Retinal pigment epithelial cell (primary cell): ENCODE measurements at regions not wholly inside any gene's neighbourhood (a gene's known extent, or its start where the extent isn't known, plus 50 kb on each side); places are given as distances from the start of the nearest gene placed in this dataset.

Experiments used
- DNase-seq: peaks from one replicate; pipeline ENCODE4 v3.0.0-alpha.2; 2010; ENCODE audit warnings: low read depth
- H3K4me3 ChIP-seq: 2 replicates; pipeline ENCODE4 v1.5.1; 2011; ENCODE audit warnings: mild to moderate bottlenecking, low read length, control low read depth, moderate library complexity
- CTCF ChIP-seq: conservative IDR thresholded peaks from 2 replicates; pipeline ENCODE4 v1.5.1; 2011; ENCODE audit warnings: low read depth, low read length, control low read depth, inconsistent platforms

GRCh38 chr1:217336724-217337123 lies 294.2 kb downstream of the GPATCH2 start:
- DNase-seq, result no peak
- H3K4me3 ChIP-seq, result no peak overlapping the region
- TF ChIP-seq CTCF, result no peak

GRCh38 chr1:217333939-217334338 lies 297.0 kb downstream of the GPATCH2 start:
- peak; percentile 87 for TF ChIP-seq CTCF
- no peak for DNase-seq
- no peak overlapping the region for H3K4me3 ChIP-seq

- no peak for DNase-seq
- no peak overlapping the region for H3K4me3 ChIP-seq
- no peak for TF ChIP-seq CTCF
These were observed 298.3 kb downstream of the GPATCH2 start for GRCh38 chr1:217332431-217333065.

- no peak overlapping the region for H3K4me3 ChIP-seq
- no peak for DNase-seq
- no peak for TF ChIP-seq CTCF
These were observed 299.2 kb downstream of the GPATCH2 start for GRCh38 chr1:217331698-217332097.

GRCh38 chr1:217327901-217328300 lies 303.0 kb downstream of the GPATCH2 start:
- no peak for DNase-seq
- H3K4me3 ChIP-seq, result no peak overlapping the region
- no peak for TF ChIP-seq CTCF

- no peak overlapping the region for H3K4me3 ChIP-seq
- DNase-seq, result no peak
- TF ChIP-seq CTCF, result no peak
These were observed 308.1 kb downstream of the GPATCH2 start for GRCh38 chr1:217322834-217323233.

- H3K4me3 ChIP-seq, result no peak overlapping the region
These were observed 315.5 kb downstream of the GPATCH2 start for GRCh38 chr1:217315346-217315745.

More at GRCh38 chr1:217315346-217315745, 315.5 kb downstream of the GPATCH2 start:
- DNase-seq, result peak; percentile 58
- TF ChIP-seq CTCF, result no peak
